CD4-positive, alpha-beta T cell (primary cell): ENCODE measurements at regions not wholly inside any gene's neighbourhood (a gene's known extent, or its start where the extent isn't known, plus 50 kb on each side); places are given as distances from the start of the nearest gene placed in this dataset.

Experiments used
- ATAC-seq: fragments of 200-7000 bp; cut with Tn5 transposase; one replicate; pipeline ENCODE4 v1.10.0; 2022; ENCODE audit warnings: mild to moderate bottlenecking; ENCODE audit not compliant: poor library complexity
- CTCF ChIA-PET: fragments of 350-600 bp; sonication (Branson Sonifier 250); formaldehyde crosslinking; loops from one replicate; lab custom pipeline; 2021; ENCODE audit warnings: antibody characterized with exemption, inconsistent platforms; lab: Charles Lee
- POLR2A ChIA-PET: fragments of 350-600 bp; sonication (Branson Sonifier 250); formaldehyde crosslinking; loops from one replicate; lab custom pipeline; 2021; ENCODE audit warnings: antibody characterized with exemption, inconsistent platforms; lab: Charles Lee
- DNase-seq, 14 experiments: peaks; one replicate each; pipeline ENCODE4 v3.0.0-alpha.2; 2013 to 2020; ENCODE audit warnings: mixed read lengths in 2 of 14
- H3K27ac ChIP-seq, 2 donors: one replicate each; pipeline versions ENCODE4 v1.5.1 to v1.7.0; 2013; ENCODE audit warnings: low read length in 2 of 2, low read depth in 1 of 2, mild to moderate bottlenecking in 1 of 2
- H3K27me3 ChIP-seq, 2 experiments: 1 replicate in 1 of 2; 2 replicates in 1 of 2; pipeline versions ENCODE4 v1.6.1 to v1.7.0; 2013; ENCODE audit warnings: low read length in 2 of 2, control low read depth in 1 of 2, mild to moderate bottlenecking in 1 of 2, moderate library complexity in 1 of 2; ENCODE audit not compliant: insufficient read depth in 2 of 2, control insufficient read depth in 1 of 2
- H3K36me3 ChIP-seq: one replicate; pipeline ENCODE4 v1.6.1; 2013; ENCODE audit warnings: low read length, control low read depth; ENCODE audit not compliant: insufficient read depth
- H3K4me1 ChIP-seq: one replicate; pipeline ENCODE4 v1.6.1; 2013; ENCODE audit warnings: low read length, control low read depth; ENCODE audit not compliant: insufficient read depth
- H3K4me3 ChIP-seq: one replicate; pipeline ENCODE4 v1.5.1; 2013; ENCODE audit warnings: mild to moderate bottlenecking, low read length, moderate library complexity
- H3K9me3 ChIP-seq, 2 experiments: 1 replicate in 1 of 2; 2 replicates in 1 of 2; pipeline versions ENCODE4 v1.6.1 to v1.7.0; 2013; ENCODE audit warnings: low read length in 2 of 2, mild to moderate bottlenecking in 2 of 2, control low read depth in 1 of 2, moderate library complexity in 1 of 2; ENCODE audit not compliant: control insufficient read depth in 1 of 2, insufficient read depth in 1 of 2
- H3K27ac Mint-ChIP-seq: one replicate; pipeline ENCODE4 v1.8.0; 2020; ENCODE audit warnings: mixed read lengths
- H3K27me3 Mint-ChIP-seq: one replicate; pipeline ENCODE4 v1.8.0; 2021; ENCODE audit warnings: mixed read lengths
- H3K36me3 Mint-ChIP-seq: one replicate; pipeline ENCODE4 v1.8.0; 2021; ENCODE audit warnings: low read depth, mixed read lengths
- H3K4me1 Mint-ChIP-seq: one replicate; pipeline ENCODE4 v1.8.0; 2021; ENCODE audit warnings: low read depth, mixed read lengths
- H3K4me3 Mint-ChIP-seq: one replicate; pipeline ENCODE4 v1.8.0; 2020; ENCODE audit warnings: mild to moderate bottlenecking, mixed read lengths
- H3K9me3 Mint-ChIP-seq: one replicate; pipeline ENCODE4 v1.8.0; 2020; ENCODE audit warnings: mixed read lengths
- CTCF ChIP-seq: fragments of 200-600 bp; IDR thresholded peaks from one replicate; pipeline ENCODE4 v1.8.0; 2022; ENCODE audit warnings: antibody characterized with exemption, mild to moderate bottlenecking
- intact Hi-C, 2 experiments: fragments of 100-400 bp; cut with DNase I in 1 of 2; cut with micrococcal nuclease in 1 of 2; formaldehyde crosslinking; loops; one replicate each; pipeline versions ENCODE4 v1.15.1 to v1.9.0; 2023 to 2025; cut with DNase I, micrococcal nuclease

GRCh38 chr5:23316060-23316591 lies 191.3 kb upstream of the PRDM9 start:
- CTCF ChIA-PET, result no interaction called here
- DNase-seq (no peak), ATAC-seq (no peak)
- Histone ChIP-seq H3K9me3 (peaks cover 0 to 11% of the 10 kb centered on the region in 2 experiments), H3K4me3 (no peak overlapping the region), H3K27me3 (no peaks in the 10 kb centered on the region), H3K36me3 (no peaks in the 10 kb centered on the region), H3K4me1 (no peaks in the 10 kb centered on the region), H3K27ac (no peak overlapping the region)
- POLR2A ChIA-PET, result no interaction called here
- H3K4me1 Mint-ChIP-seq, result no peaks in the 10 kb centered on the region
- H3K27me3 Mint-ChIP-seq, result no peaks in the 10 kb centered on the region
- no peak for TF ChIP-seq CTCF
- no peak overlapping the region for H3K27ac Mint-ChIP-seq
- no peaks in the 10 kb centered on the region for H3K36me3 Mint-ChIP-seq
- intact Hi-C loops, result no loop called here
- no peak overlapping the region for H3K4me3 Mint-ChIP-seq
- peaks cover 15% of the 10 kb centered on the region for H3K9me3 Mint-ChIP-seq

GRCh38 chr5:23314827-23315226 lies 192.6 kb upstream of the PRDM9 start:
- peaks cover 17% of the 10 kb centered on the region for H3K9me3 Mint-ChIP-seq
- no peaks in the 10 kb centered on the region for H3K36me3 Mint-ChIP-seq
- no peak overlapping the region for H3K27ac ChIP-seq
- TF ChIP-seq CTCF, result no peak
- no peaks in the 10 kb centered on the region for H3K27me3 Mint-ChIP-seq
- H3K4me3 ChIP-seq, result no peak overlapping the region
- ATAC-seq (no peak), DNase-seq (no peak)
- no peak overlapping the region for H3K4me3 Mint-ChIP-seq
- intact Hi-C loops, result no loop called here
- H3K27ac Mint-ChIP-seq, result no peak overlapping the region
- no peaks in the 10 kb centered on the region for H3K36me3 ChIP-seq
- no peaks in the 10 kb centered on the region for H3K27me3 ChIP-seq
- ChIA-PET CTCF (no interaction called here), POLR2A (no interaction called here)
- H3K4me1 ChIP-seq, result no peaks in the 10 kb centered on the region
- peaks cover 0 to 11% of the 10 kb centered on the region in 2 experiments for H3K9me3 ChIP-seq
- H3K4me1 Mint-ChIP-seq, result no peaks in the 10 kb centered on the region

- no peak overlapping the region for H3K27ac ChIP-seq
- Mint-ChIP-seq H3K9me3 (peaks cover 16% of the 10 kb centered on the region), H3K4me1 (no peaks in the 10 kb centered on the region), H3K36me3 (no peaks in the 10 kb centered on the region), H3K27ac (no peak overlapping the region), H3K4me3 (no peak overlapping the region), H3K27me3 (no peaks in the 10 kb centered on the region)
- no peaks in the 10 kb centered on the region for H3K27me3 ChIP-seq
- CTCF ChIA-PET, result no interaction called here
- no peaks in the 10 kb centered on the region for H3K4me1 ChIP-seq
- intact Hi-C loops, result no loop called here
- DNase-seq (no peak), ATAC-seq (no peak)
- no peaks in the 10 kb centered on the region for H3K36me3 ChIP-seq
- H3K4me3 ChIP-seq, result no peak overlapping the region
- no peak for TF ChIP-seq CTCF
- POLR2A ChIA-PET, result no interaction called here
- peaks cover 0 to 19% of the 10 kb centered on the region in 2 experiments for H3K9me3 ChIP-seq
Measured at GRCh38 chr5:23305055-23305454, 202.4 kb upstream of the PRDM9 start.
